ENCODE measurements at regions not wholly inside any gene's neighbourhood (a gene's known extent, or its start where the extent isn't known, plus 50 kb on each side); places are given as distances from the start of the nearest gene placed in this dataset.
A peak's percentile ranks its signal among the peaks of the same experiment; 100 is the strongest.
"Not testable (repeated sequence)": the region's sequence is repeated elsewhere in the genome, so short reads cannot be mapped to it uniquely, and the experiment has no call there.

GRCh38 chr1:243074224-243074623, 180.9 kb downstream of the CEP170 start:
- H3K36me3 ChIP-seq; ATAC-seq (ENCODE audit: low FRiP score in 2 of 2); H3K9me3 ChIP-seq; H3K27ac ChIP-seq; H3K4me3 ChIP-seq; H3K4me1 ChIP-seq; H3K27me3 ChIP-seq; DNase-seq: not testable (repeated sequence)
- WGBS, 2 donors, result 83 to 90% methylated on average over 1 of the region's 5 CpGs

DNA sequence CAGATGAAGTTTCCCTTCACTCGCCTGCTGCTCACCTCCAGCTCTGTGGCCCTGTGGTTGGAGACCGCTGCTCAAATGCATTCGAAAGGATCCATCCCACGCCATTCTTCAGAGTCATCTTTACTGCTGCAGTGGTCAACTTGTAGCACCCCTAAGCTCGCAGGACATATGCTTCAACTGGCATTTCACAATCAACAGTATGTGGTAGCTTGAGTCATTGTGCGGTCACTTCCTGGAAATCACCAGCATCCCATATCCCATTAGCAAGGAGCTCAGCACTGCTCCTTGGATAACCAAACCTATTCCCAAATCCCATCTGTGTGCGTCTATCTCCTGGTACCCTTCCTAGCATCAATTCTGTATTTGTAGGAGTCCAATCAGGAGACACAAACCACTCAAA, 188.0 kb downstream of the CEP170 start:
- H3K27me3 ChIP-seq; H3K4me1 ChIP-seq; H3K36me3 ChIP-seq; H3K9me3 ChIP-seq; H3K4me3 ChIP-seq; ATAC-seq (ENCODE audit: low FRiP score in 2 of 2); DNase-seq; H3K27ac ChIP-seq: not testable (repeated sequence)
- 96 to 100% methylated on average over 2 to 3 of the region's 7 CpGs for WGBS, 2 donors

DNA sequence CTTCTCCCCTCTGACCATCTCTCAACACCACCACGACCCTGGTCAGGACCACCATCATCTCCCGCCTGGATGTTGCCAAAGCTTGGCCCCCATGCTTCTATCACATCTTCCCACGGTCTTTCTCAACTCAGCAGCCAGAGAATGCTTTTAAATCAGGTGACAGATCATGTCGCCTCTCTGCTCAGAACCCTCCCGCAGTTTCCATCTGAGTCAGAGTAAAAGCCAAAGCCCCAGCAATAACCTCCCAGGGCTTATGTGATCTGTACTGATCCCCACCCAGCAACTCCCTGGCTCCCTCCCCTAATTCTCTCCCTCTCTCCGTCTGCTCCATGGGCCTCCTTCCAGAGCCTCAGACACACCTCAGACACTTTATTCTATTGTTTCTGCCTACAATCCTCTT, 193.1 kb downstream of the CEP170 start:
- not testable (repeated sequence) for H3K4me1 ChIP-seq; H3K27ac ChIP-seq; H3K9me3 ChIP-seq; H3K4me3 ChIP-seq; DNase-seq; H3K36me3 ChIP-seq; ATAC-seq (ENCODE audit: low FRiP score in 2 of 2); H3K27me3 ChIP-seq
- 48 to 61% methylated on average over 3 to 5 of the region's 6 CpGs for WGBS, 2 donors

- H3K4me3 ChIP-seq; H3K27me3 ChIP-seq; H3K4me1 ChIP-seq; H3K9me3 ChIP-seq; H3K36me3 ChIP-seq; H3K27ac ChIP-seq; ATAC-seq (ENCODE audit: low FRiP score in 2 of 2): not testable (repeated sequence)
- DNase-seq, result peak in 1 of 2 donors; percentile 53
- WGBS, 2 donors, result 97% methylated on average over 22 of the region's 22 CpGs
Measured at GRCh38 chr1:243055510-243055909, 199.6 kb downstream of the CEP170 start.

- H3K27ac ChIP-seq; H3K4me1 ChIP-seq; H3K9me3 ChIP-seq; H3K4me3 ChIP-seq; ATAC-seq (ENCODE audit: low FRiP score in 2 of 2); H3K36me3 ChIP-seq; H3K27me3 ChIP-seq: not testable (repeated sequence)
- WGBS, 2 donors, result 94 to 97% methylated on average over 14 of the region's 14 CpGs
- peak in 1 of 2 donors; percentile 61 for DNase-seq
Measured at GRCh38 chr1:243055091-243055490, 200.0 kb downstream of the CEP170 start.

DNA sequence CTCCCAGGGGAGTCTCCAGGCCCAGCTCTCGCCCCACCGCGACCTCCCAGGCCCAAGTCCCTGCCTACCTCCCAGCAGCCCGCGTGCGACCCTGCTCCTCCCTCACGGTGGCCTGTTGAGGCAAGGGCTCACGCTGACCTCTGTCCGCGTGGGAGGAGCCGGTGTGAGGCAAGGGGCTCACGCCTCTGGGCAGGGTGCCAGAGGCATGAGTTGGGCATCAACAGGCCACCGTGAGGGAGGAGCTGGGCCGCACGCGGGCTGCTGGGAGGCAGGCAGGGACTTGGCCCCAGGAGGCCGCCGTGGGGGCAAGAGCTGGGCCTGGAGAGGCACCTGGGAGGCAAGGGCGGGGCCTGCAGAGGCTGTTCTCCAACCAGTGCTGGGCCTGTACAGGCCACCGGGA, 200.4 kb downstream of the CEP170 start:
- not testable (repeated sequence) for ATAC-seq (ENCODE audit: low FRiP score in 2 of 2); H3K36me3 ChIP-seq; H3K27ac ChIP-seq; H3K4me1 ChIP-seq; H3K4me3 ChIP-seq; H3K27me3 ChIP-seq; H3K9me3 ChIP-seq
- peak in 1 of 2 donors; percentile 67 for DNase-seq
- WGBS, 2 donors, result 98% methylated on average over 13 to 20 of the region's 20 CpGs

DNA sequence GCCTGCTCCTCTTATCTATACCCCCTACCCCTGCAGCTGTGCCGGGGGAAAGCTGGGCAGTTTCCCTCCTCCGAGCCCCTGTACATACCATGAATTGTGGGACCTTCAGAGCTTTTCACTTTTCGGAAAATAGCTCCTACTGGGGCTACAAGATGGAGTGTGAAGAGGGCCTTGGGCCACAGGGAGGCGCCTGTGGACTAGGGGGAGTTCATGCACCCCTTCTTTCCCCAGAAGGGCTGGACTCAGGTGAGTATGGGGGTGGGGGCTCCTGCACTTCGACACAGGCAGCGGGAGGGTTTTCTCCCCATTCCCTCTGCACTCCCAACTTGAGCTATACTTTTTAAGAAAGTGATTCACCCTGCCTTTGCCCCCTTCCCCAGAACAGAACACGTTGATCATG, 202.0 kb downstream of the CEP170 start:
- not testable (repeated sequence) for H3K4me3 ChIP-seq; DNase-seq; H3K27me3 ChIP-seq; ATAC-seq (ENCODE audit: low FRiP score in 2 of 2); H3K27ac ChIP-seq; H3K36me3 ChIP-seq; H3K9me3 ChIP-seq; H3K4me1 ChIP-seq
- WGBS, 2 donors, result 51 to 100% methylated on average over 1 to 3 of the region's 7 CpGs

DNA sequence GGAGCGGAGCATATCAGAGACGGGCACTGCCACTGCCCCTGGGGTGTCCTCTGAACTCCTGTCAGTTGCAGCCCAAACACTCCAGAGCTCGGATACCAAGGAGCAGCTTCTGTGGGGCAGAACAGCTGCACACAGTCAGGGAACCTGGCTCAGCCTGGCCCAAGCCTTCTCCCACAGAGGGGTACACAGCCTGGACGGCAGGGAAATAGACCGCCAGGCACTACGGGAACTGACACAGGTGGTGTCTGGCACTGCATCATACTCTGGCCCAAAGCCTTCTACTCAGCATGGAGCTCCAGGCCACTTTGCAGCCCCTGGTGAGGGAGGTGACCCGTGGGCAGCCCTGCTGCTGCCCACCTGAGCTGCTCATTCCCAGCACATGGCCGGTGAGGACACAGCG, 204.5 kb downstream of the CEP170 start:
- WGBS, 2 donors, result 87% methylated on average over 4 of the region's 9 CpGs; no CpG with 5 or more reads in 1 of the 2 donors
- DNase-seq, result peak in 1 of 2 donors; percentile 22
- H3K27me3 ChIP-seq; H3K9me3 ChIP-seq; H3K36me3 ChIP-seq; H3K4me3 ChIP-seq; H3K4me1 ChIP-seq; ATAC-seq (ENCODE audit: low FRiP score in 2 of 2); H3K27ac ChIP-seq: not testable (repeated sequence)

- WGBS, 2 donors, result 91% methylated on average over 4 of the region's 14 CpGs; no CpG with 5 or more reads in 1 of the 2 donors
- H3K4me1 ChIP-seq; ATAC-seq (ENCODE audit: low FRiP score in 2 of 2); H3K9me3 ChIP-seq; H3K4me3 ChIP-seq; H3K27me3 ChIP-seq; H3K36me3 ChIP-seq; H3K27ac ChIP-seq: not testable (repeated sequence)
- DNase-seq, result peak in 1 of 2 donors; percentile 58
Measured at GRCh38 chr1:243049716-243050115, 205.4 kb downstream of the CEP170 start.

- 75 to 76% methylated on average over 4 of the region's 4 CpGs for WGBS, 2 donors
- ATAC-seq (ENCODE audit: low FRiP score in 2 of 2); H3K9me3 ChIP-seq; DNase-seq; H3K36me3 ChIP-seq; H3K4me1 ChIP-seq; H3K4me3 ChIP-seq; H3K27me3 ChIP-seq; H3K27ac ChIP-seq: not testable (repeated sequence)
Measured at GRCh38 chr1:243021365-243021764, 233.7 kb downstream of the CEP170 start.

DNA sequence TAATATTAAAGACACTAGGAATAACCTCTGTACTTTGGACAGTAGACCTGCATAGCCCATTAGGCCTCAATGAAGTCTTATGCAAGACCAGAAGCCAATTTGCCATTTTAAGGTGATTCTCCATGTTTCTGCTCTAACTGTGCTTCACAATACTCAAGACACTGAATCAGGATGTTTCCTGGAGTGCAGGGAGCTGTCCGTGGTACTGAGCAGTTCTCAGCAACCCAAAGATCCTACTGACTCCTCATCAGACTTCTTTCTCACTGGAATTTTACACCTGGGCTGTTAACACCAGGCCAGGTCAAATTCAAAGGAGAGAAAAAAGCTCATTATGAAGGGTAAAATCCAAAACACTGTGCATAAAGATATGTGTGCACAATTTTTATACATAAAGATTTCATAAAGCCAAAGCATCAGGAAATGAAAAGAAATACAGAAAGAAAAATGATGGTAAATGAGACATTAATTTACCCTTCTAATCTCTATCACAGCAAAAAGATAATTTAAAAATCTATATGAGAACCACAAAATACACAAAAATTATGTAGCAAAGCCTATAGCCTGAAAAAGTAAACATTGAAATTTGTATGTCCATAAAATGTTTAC, 235.9 kb downstream of the CEP170 start:
- peak in 1 of 2 donors; percentile 23 for DNase-seq
- H3K9me3 ChIP-seq; H3K27ac ChIP-seq; H3K27me3 ChIP-seq; H3K4me1 ChIP-seq; H3K36me3 ChIP-seq; ATAC-seq (ENCODE audit: low FRiP score in 2 of 2); H3K4me3 ChIP-seq: not testable (repeated sequence)
- 0 to 5% methylated on average over 1 of the region's 1 CpG for WGBS, 2 donors

GRCh38 chr1:243010719-243011118, 244.4 kb downstream of the CEP170 start:
- not testable (repeated sequence) for ATAC-seq (ENCODE audit: low FRiP score in 2 of 2); H3K27ac ChIP-seq; H3K9me3 ChIP-seq; H3K36me3 ChIP-seq; H3K4me1 ChIP-seq; DNase-seq; H3K27me3 ChIP-seq; H3K4me3 ChIP-seq
- WGBS, 2 donors, result 0% methylated on average over 1 of the region's 3 CpGs; no CpG with 5 or more reads in 1 of the 2 donors

- not testable (repeated sequence) for DNase-seq; ATAC-seq (ENCODE audit: low FRiP score in 2 of 2); H3K4me1 ChIP-seq; H3K36me3 ChIP-seq; H3K4me3 ChIP-seq; H3K27ac ChIP-seq; H3K27me3 ChIP-seq; H3K9me3 ChIP-seq
- WGBS, 2 donors, result 51 to 55% methylated on average over 2 to 4 of the region's 4 CpGs
Measured at GRCh38 chr1:243001003-243001402, 254.1 kb downstream of the CEP170 start.

DNA sequence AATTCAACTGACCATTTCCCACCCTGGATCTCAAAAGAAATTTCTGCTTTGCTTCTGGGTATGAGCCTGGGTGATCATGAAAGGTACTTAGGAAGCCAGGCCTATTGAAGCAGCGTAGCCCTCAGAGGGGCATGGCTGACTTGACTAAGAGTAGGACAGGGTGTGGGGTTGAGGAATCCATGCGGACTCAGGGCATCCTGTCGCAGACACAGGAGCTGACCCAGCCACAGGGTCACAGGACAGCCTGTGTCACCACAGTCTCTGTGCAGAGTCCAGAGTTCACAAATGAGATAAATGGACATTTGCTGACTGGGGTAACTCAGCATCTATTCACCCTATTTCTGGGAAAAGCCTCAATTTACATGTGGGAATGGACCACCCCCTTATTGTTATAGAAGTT, 262.3 kb downstream of the CEP170 start:
- 61 to 68% methylated on average over 3 of the region's 3 CpGs for WGBS, 2 donors
- DNase-seq; ATAC-seq (ENCODE audit: low FRiP score in 2 of 2): not testable (repeated sequence)

More for the DNA sequence above, 262.3 kb downstream of the CEP170 start:
- H3K36me3 ChIP-seq, H3K4me3 ChIP-seq, H3K9me3 ChIP-seq, H3K27me3 ChIP-seq, H3K27ac ChIP-seq, H3K4me1 ChIP-seq: not testable (repeated sequence)

All from upper lobe of left lung (tissue), 6 donors.